NB4 (cell line): ENCODE measurements at regions not wholly inside any gene's neighbourhood (a gene's known extent, or its start where the extent isn't known, plus 50 kb on each side); places are given as distances from the start of the nearest gene placed in this dataset.

Experiments used
- MYC ChIP-seq: IDR thresholded peaks from 2 replicates; pipeline ENCODE4 v1.6.1; 2011; ENCODE audit warnings: low read depth, low read length
- POLR2A ChIP-seq: IDR thresholded peaks from 2 replicates; pipeline ENCODE4 v1.6.1; 2011; ENCODE audit warnings: mild to moderate bottlenecking; ENCODE audit not compliant: insufficient read length; ENCODE audit errors: extremely low read depth
- TF ChIP-seq, protein P1 (sequence below): IDR thresholded peaks from one replicate; pipeline ENCODE4 v1.5.1; 2012; ENCODE audit warnings: low read depth, low read length
- TF ChIP-seq, protein P2 (sequence below): IDR thresholded peaks from 2 replicates; pipeline ENCODE4 v1.6.1; 2011; ENCODE audit warnings: low read depth, low read length

DNA sequence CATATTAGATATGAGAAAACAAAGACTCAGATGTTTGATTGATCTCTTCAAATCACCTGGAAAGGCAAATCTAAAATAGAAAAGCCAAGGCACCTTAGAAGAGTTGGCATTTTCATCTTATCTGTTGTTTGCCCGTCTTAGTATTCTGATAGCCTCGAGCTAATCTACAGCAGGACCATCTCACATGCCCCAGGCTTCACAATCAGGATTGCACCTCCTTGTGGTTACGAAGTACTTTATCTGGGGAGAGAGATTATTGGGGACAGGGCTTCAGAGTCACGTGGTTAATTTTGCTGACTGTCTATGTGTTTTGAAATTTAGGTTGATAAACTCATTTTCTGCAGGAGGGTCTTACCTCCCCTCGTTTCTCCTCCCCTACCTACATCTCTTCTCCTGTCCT lies 313.1 kb upstream of the ANXA10 start:
- TF ChIP-seq MYC = no peak
- TF ChIP-seq, protein P1, sequence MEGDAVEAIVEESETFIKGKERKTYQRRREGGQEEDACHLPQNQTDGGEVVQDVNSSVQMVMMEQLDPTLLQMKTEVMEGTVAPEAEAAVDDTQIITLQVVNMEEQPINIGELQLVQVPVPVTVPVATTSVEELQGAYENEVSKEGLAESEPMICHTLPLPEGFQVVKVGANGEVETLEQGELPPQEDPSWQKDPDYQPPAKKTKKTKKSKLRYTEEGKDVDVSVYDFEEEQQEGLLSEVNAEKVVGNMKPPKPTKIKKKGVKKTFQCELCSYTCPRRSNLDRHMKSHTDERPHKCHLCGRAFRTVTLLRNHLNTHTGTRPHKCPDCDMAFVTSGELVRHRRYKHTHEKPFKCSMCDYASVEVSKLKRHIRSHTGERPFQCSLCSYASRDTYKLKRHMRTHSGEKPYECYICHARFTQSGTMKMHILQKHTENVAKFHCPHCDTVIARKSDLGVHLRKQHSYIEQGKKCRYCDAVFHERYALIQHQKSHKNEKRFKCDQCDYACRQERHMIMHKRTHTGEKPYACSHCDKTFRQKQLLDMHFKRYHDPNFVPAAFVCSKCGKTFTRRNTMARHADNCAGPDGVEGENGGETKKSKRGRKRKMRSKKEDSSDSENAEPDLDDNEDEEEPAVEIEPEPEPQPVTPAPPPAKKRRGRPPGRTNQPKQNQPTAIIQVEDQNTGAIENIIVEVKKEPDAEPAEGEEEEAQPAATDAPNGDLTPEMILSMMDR = no peak
- no peak for TF ChIP-seq POLR2A
- TF ChIP-seq, protein P2, sequence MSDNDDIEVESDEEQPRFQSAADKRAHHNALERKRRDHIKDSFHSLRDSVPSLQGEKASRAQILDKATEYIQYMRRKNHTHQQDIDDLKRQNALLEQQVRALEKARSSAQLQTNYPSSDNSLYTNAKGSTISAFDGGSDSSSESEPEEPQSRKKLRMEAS = no peak
